Esophagus muscularis mucosa (tissue), 3 donors: ENCODE measurements at regions not wholly inside any gene's neighbourhood (a gene's known extent, or its start where the extent isn't known, plus 50 kb on each side); places are given as distances from the start of the nearest gene placed in this dataset.

ENCODE experiments used
- CTCF ChIP-seq, 3 experiments: fragments of 200-600 bp in 2 of 3; fragments of 450-650 bp in 1 of 3; sonication (generic) in 2 of 3; IDR thresholded peaks; one replicate each; pipeline ENCODE4 v1.5.1; 2017 to 2019; ENCODE audit warnings: antibody characterized with exemption in 3 of 3, mild to moderate bottlenecking in 2 of 3, moderate library complexity in 1 of 3
- POLR2A ChIP-seq: fragments of 450-650 bp; IDR thresholded peaks from one replicate; pipeline ENCODE4 v1.6.1; 2017; ENCODE audit warnings: antibody characterized with exemption, moderate library complexity, mild to moderate bottlenecking, low read depth
- POLR2AphosphoS5 ChIP-seq, 2 donors: sonication (generic); formaldehyde crosslinking; IDR thresholded peaks; one replicate each; pipeline ENCODE4 v1.6.1; 2017; ENCODE audit warnings: antibody characterized with exemption in 2 of 2

- TF ChIP-seq CTCF (IDR thresholded peaks at IDR 0.05) (no peak), POLR2A (no peak), POLR2AphosphoS5 (IDR thresholded peaks at IDR 0.05) (no peak)
These were observed 1280.3 kb upstream of the TMEFF2 start for GRCh38 chr2:193475038-193475437.
